Keratinocyte (primary cell): ENCODE measurements at regions not wholly inside any gene's neighbourhood (a gene's known extent, or its start where the extent isn't known, plus 50 kb on each side); places are given as distances from the start of the nearest gene placed in this dataset.

Source experiments
- DNase-seq: peaks from one replicate; pipeline ENCODE4 v3.0.0-alpha.2; 2011; ENCODE audit warnings: low read depth, missing footprints, low spot score
- FAIRE-seq: peaks from 2 replicates; lab custom pipeline; 2011; peaks lifted over from hg19 to GRCh38; lab: Jason Lieb, UNC
- H2AFZ ChIP-seq: 2 replicates; pipeline ENCODE4 v1.6.0; 2012; ENCODE audit warnings: low read length, control low read depth, inconsistent platforms; ENCODE audit not compliant: control insufficient read depth
- H3K27ac ChIP-seq: 2 replicates; pipeline ENCODE4 v1.5.1; 2011; ENCODE audit warnings: low read length; ENCODE audit not compliant: control insufficient read depth, insufficient read depth
- H3K27me3 ChIP-seq: 3 replicates; pipeline ENCODE4 v1.6.0; 2011; ENCODE audit warnings: low read length; ENCODE audit not compliant: control insufficient read depth, insufficient read depth; ENCODE audit errors: extremely low read depth
- H3K36me3 ChIP-seq, 2 experiments: 2 replicates in 1 of 2; 3 replicates in 1 of 2; pipeline ENCODE4 v1.5.1; 2011; ENCODE audit warnings: low read length in 2 of 2, mild to moderate bottlenecking in 1 of 2; ENCODE audit not compliant: control insufficient read depth in 2 of 2, insufficient read depth in 2 of 2; ENCODE audit errors: extremely low read depth in 1 of 2
- H3K4me1 ChIP-seq: 3 replicates; pipeline ENCODE4 v1.5.1; 2011; ENCODE audit warnings: low read length; ENCODE audit not compliant: control insufficient read depth, insufficient read depth; ENCODE audit errors: extremely low read depth
- H3K4me2 ChIP-seq: 3 replicates; pipeline ENCODE4 v1.6.0; 2011; ENCODE audit warnings: low read depth, low read length; ENCODE audit not compliant: control insufficient read depth, insufficient read depth; ENCODE audit errors: extremely low read depth
- H3K4me3 ChIP-seq, 3 experiments: fragments of 200-600 bp in 1 of 3; sonication (generic) in 1 of 3; 2 replicates in 2 of 3; 3 replicates in 1 of 3; pipeline ENCODE4 v1.5.1; 2011 to 2016; ENCODE audit warnings: low read length in 3 of 3, mild to moderate bottlenecking in 3 of 3, control low read depth in 2 of 3, inconsistent platforms in 1 of 3, low read depth in 1 of 3, mixed read lengths in 1 of 3, mixed run types in 1 of 3, moderate library complexity in 1 of 3; ENCODE audit not compliant: control insufficient read depth in 2 of 3, insufficient read depth in 2 of 3; ENCODE audit errors: extremely low read depth in 1 of 3
- H3K79me2 ChIP-seq: 2 replicates; pipeline ENCODE4 v1.6.0; 2012; ENCODE audit warnings: low read length; ENCODE audit not compliant: control insufficient read depth, insufficient read depth
- H3K9ac ChIP-seq: 3 replicates; pipeline ENCODE4 v1.6.0; 2011; ENCODE audit warnings: low read length; ENCODE audit not compliant: control insufficient read depth, insufficient read depth; ENCODE audit errors: extremely low read depth
- H3K9me1 ChIP-seq: 3 replicates; pipeline ENCODE4 v1.6.0; 2011; ENCODE audit warnings: low read length; ENCODE audit not compliant: control insufficient read depth, insufficient read depth; ENCODE audit errors: extremely low read depth
- H3K9me3 ChIP-seq: 2 replicates; pipeline ENCODE4 v1.5.1; 2012; ENCODE audit warnings: low read depth, low read length; ENCODE audit not compliant: control insufficient read depth
- H4K20me1 ChIP-seq: 3 replicates; pipeline ENCODE4 v1.6.0; 2011; ENCODE audit warnings: low read length; ENCODE audit not compliant: control insufficient read depth, insufficient read depth; ENCODE audit errors: extremely low read depth
- EZH2 ChIP-seq: IDR thresholded peaks from one replicate; pipeline ENCODE4 v1.6.1; 2012; ENCODE audit warnings: inconsistent platforms, mild to moderate bottlenecking, low read length, moderate library complexity
- dilution Hi-C: fragments of 300-500 bp; cut with MboI; formaldehyde crosslinking; loops from one replicate; pipeline ENCODE4 v1.7.0; 2020; ENCODE audit warnings: low sequenced_read_pairs; ENCODE audit not compliant: extremely low pct_ligation_motif_present
- TF ChIP-seq, protein P1 (sequence below), 3 experiments: IDR thresholded peaks in 1 of 3; conservative IDR thresholded peaks in 1 of 3; optimal IDR thresholded peaks in 1 of 3; 2 replicates in 2 of 3; 3 replicates in 1 of 3; pipeline versions ENCODE3 to v1.5.1; 2011; ENCODE audit warnings: low read length in 3 of 3, mild to moderate bottlenecking in 3 of 3, moderate library complexity in 2 of 3, control low read depth in 1 of 3, inconsistent platforms in 1 of 3; ENCODE audit not compliant: insufficient read depth in 2 of 3; ENCODE audit errors: extremely low read depth in 1 of 3

DNA sequence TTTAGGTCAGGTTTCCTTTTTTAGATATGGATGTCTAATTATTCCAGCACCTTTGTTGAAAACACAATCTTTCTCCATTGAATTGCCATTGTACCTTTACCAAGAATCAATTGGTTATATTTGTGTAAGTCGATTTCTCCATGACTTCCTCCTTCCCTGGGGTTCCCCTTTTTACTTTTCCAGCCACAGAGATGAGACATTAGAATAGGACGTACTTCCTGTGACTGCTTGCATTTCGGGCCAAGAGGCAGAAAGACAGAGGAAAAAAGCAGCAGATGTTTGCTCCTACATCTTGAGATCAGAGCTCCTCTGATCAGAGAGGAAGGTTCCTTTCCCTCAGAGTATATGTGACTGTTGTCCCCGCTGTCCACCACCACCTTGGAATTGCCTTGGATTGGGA is 453.7 kb upstream of the RGS6 start:
- DNase-seq (no peak), FAIRE-seq (no peak)
- peak overlapping the region; percentile 59 for H3K4me2 ChIP-seq
- TF ChIP-seq EZH2, result no peak
- TF ChIP-seq, protein P1, sequence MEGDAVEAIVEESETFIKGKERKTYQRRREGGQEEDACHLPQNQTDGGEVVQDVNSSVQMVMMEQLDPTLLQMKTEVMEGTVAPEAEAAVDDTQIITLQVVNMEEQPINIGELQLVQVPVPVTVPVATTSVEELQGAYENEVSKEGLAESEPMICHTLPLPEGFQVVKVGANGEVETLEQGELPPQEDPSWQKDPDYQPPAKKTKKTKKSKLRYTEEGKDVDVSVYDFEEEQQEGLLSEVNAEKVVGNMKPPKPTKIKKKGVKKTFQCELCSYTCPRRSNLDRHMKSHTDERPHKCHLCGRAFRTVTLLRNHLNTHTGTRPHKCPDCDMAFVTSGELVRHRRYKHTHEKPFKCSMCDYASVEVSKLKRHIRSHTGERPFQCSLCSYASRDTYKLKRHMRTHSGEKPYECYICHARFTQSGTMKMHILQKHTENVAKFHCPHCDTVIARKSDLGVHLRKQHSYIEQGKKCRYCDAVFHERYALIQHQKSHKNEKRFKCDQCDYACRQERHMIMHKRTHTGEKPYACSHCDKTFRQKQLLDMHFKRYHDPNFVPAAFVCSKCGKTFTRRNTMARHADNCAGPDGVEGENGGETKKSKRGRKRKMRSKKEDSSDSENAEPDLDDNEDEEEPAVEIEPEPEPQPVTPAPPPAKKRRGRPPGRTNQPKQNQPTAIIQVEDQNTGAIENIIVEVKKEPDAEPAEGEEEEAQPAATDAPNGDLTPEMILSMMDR (optimal IDR thresholded peaks at IDR 0.05 in 1 of 3, IDR thresholded peaks at IDR 0.05 in 1 of 3, conservative IDR thresholded peaks at IDR 0.05 in 1 of 3; ENCODE audit: extremely low read depth in 1 of 3, insufficient read depth in 2 of 3, low read length in 3 of 3), result no peak
- peak overlapping the region; percentile 74 for H3K27ac ChIP-seq
- H3K9me3 ChIP-seq, result no peaks in the 10 kb centered on the region
- peaks cover 25% of the 10 kb centered on the region for H3K4me1 ChIP-seq
- H4K20me1 ChIP-seq, result no peaks in the 10 kb centered on the region
- H3K79me2 ChIP-seq, result peaks cover 22% of the 10 kb centered on the region
- H3K27me3 ChIP-seq, result no peaks in the 10 kb centered on the region
- peaks cover 3% of the 10 kb centered on the region for H3K9me1 ChIP-seq
- peaks cover 0 to 4% of the 10 kb centered on the region in 2 experiments for H3K36me3 ChIP-seq
- H3K9ac ChIP-seq, result peak overlapping the region; percentile 51
- dilution Hi-C loops, result no loop called here
- H3K4me3 ChIP-seq, result no peak overlapping the region
- H2AFZ ChIP-seq, result peak overlapping the region; percentile 71

DNA sequence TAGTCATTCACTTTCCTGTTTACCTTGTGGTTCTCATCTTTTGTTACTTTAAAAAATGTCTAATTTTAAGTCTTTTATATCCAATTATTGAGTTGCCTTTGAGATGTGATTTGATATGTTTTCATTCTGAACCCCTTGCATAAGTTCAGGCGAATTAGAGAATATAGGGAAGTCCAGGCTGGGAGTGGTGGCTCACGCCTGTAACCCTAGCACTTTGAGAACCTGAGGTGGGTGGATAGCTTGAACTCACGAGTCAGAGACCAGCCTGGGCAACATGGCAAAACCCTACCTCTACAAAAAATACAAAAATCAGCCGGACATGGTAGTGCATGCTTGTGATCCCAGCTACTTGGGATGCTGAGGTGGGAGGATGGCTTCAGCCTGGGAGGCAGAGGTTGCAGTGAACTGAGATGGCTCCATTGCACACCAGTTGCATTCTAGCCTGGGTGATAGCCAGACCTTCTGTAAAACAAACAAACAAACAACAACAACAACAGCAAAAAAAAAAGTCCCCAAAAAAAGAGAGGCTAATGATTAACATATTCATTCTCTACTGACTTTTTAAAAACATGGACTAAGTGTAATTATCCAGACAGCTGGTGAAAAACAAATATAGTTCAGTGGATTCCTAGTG is 451.1 kb upstream of the RGS6 start:
- H3K9me1 ChIP-seq, result peaks cover 3% of the 10 kb centered on the region
- dilution Hi-C loops, result no loop called here
- H3K27me3 ChIP-seq, result no peaks in the 10 kb centered on the region
- H3K79me2 ChIP-seq, result peaks cover 11% of the 10 kb centered on the region
- no peak overlapping the region for H2AFZ ChIP-seq
- no peak overlapping the region for H3K4me3 ChIP-seq
- DNase-seq, result no peak
- no peak for TF ChIP-seq EZH2
- TF ChIP-seq, protein P1 (optimal IDR thresholded peaks at IDR 0.05 in 1 of 3, IDR thresholded peaks at IDR 0.05 in 1 of 3, conservative IDR thresholded peaks at IDR 0.05 in 1 of 3; ENCODE audit: extremely low read depth in 1 of 3, insufficient read depth in 2 of 3, low read length in 3 of 3), result no peak
- H3K4me2 ChIP-seq, result no peak overlapping the region
- H3K27ac ChIP-seq, result no peak overlapping the region
- H3K9me3 ChIP-seq, result no peaks in the 10 kb centered on the region
- H4K20me1 ChIP-seq, result no peaks in the 10 kb centered on the region
- FAIRE-seq, result no peak
- H3K4me1 ChIP-seq, result peaks cover 11% of the 10 kb centered on the region
- no peak overlapping the region for H3K9ac ChIP-seq
- peaks cover 0 to 4% of the 10 kb centered on the region in 2 experiments for H3K36me3 ChIP-seq
